ENCODE measurements at regions not wholly inside any gene's neighbourhood (a gene's known extent, or its start where the extent isn't known, plus 50 kb on each side); places are given as distances from the start of the nearest gene placed in this dataset.

DNA sequence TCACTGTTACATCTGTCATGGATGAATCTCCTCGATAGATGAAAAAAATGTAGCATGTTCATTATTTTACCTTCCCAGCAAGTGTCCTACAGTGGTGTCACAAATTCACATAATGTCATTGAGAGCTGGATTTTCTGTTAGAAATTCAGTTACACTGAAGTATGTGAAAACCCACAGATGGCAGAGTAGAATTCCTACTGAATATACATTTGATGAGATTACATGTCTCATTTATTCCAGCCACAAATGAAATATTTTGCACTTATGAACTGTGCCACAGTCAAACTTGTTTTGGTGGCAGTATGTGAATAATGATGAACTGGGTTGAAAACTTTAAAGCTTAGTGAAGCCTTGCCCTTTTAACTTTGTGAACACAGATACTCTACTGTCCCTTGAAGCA, 301.9 kb upstream of the DPYD start:
- no peak for TF ChIP-seq FOXK2 (IDR thresholded peaks at IDR 0.05)
- TF ChIP-seq SUZ12 (IDR thresholded peaks at IDR 0.05), result no peak
- no peak for TF ChIP-seq L3MBTL2 (conservative IDR thresholded peaks at IDR 0.05)
- TF ChIP-seq ELF4 (IDR thresholded peaks at IDR 0.05), result no peak
- no peak for TF ChIP-seq SP1 (IDR thresholded peaks at IDR 0.05)
- no peak for TF ChIP-seq BHLHE40 (IDR thresholded peaks at IDR 0.05; ENCODE audit: borderline replicate concordance)
- TF ChIP-seq ARNT (IDR thresholded peaks at IDR 0.05), result no peak
- TF ChIP-seq HDGF (IDR thresholded peaks at IDR 0.05; ENCODE audit: borderline replicate concordance), result no peak
- TF ChIP-seq ZNF384 (IDR thresholded peaks at IDR 0.05), result no peak
